Panc1 (cell line): ENCODE measurements at regions not wholly inside any gene's neighbourhood (a gene's known extent, or its start where the extent isn't known, plus 50 kb on each side); places are given as distances from the start of the nearest gene placed in this dataset.

Experiments
- POLR2AphosphoS5 ChIP-seq: IDR thresholded peaks from 2 replicates; pipeline ENCODE4 v1.6.1; 2012; ENCODE audit warnings: mild to moderate bottlenecking, low read depth, low read length, moderate library complexity
- SIN3A ChIP-seq: IDR thresholded peaks from 2 replicates; pipeline ENCODE4 v1.6.1; 2012; ENCODE audit warnings: low read depth, mild to moderate bottlenecking, low read length, moderate library complexity, borderline replicate concordance; ENCODE audit not compliant: insufficient read depth
- TCF7L2 ChIP-seq: IDR thresholded peaks from 2 replicates; pipeline ENCODE4 v1.6.1; 2011; ENCODE audit warnings: mild to moderate bottlenecking, low read depth, low read length, inconsistent platforms
- TF ChIP-seq, protein P1 (sequence below): fragments of 450-650 bp; IDR thresholded peaks from 2 replicates; pipeline ENCODE4 v1.5.1; 2017; ENCODE audit warnings: mild to moderate bottlenecking
- TF ChIP-seq, protein P2 (sequence below), 2 experiments: IDR thresholded peaks; 2 replicates each; pipeline ENCODE4 v1.6.1; 2011 to 2012; ENCODE audit warnings: low read depth in 2 of 2, control low read depth in 1 of 2, low read length in 1 of 2, mild to moderate bottlenecking in 1 of 2, moderate library complexity in 1 of 2; ENCODE audit not compliant: insufficient read depth in 1 of 2

DNA sequence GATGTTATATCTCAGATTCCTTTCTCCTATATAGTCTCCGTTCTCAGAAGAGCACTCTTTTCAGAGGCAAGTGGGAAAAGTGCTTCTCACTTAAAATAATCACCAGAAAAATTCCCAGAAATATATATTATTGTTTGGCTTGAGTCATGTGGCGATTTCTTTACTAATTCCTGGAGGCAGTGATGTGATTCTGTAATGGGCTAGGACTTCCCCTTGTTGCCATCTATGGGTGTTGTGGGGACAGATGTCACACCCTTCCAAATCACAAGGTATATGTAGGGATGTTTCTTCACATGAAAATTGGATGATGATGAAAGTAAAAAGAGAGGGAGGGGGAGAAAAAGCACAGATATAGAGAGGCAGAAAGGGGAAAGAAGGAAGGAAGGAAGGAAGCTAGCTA is 553.4 kb downstream of the PPP4R3C start:
- TF ChIP-seq POLR2AphosphoS5 (no peak), SIN3A (no peak), TCF7L2 (no peak)
- TF ChIP-seq, protein P1, sequence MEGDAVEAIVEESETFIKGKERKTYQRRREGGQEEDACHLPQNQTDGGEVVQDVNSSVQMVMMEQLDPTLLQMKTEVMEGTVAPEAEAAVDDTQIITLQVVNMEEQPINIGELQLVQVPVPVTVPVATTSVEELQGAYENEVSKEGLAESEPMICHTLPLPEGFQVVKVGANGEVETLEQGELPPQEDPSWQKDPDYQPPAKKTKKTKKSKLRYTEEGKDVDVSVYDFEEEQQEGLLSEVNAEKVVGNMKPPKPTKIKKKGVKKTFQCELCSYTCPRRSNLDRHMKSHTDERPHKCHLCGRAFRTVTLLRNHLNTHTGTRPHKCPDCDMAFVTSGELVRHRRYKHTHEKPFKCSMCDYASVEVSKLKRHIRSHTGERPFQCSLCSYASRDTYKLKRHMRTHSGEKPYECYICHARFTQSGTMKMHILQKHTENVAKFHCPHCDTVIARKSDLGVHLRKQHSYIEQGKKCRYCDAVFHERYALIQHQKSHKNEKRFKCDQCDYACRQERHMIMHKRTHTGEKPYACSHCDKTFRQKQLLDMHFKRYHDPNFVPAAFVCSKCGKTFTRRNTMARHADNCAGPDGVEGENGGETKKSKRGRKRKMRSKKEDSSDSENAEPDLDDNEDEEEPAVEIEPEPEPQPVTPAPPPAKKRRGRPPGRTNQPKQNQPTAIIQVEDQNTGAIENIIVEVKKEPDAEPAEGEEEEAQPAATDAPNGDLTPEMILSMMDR = no peak
- TF ChIP-seq, protein P2, sequence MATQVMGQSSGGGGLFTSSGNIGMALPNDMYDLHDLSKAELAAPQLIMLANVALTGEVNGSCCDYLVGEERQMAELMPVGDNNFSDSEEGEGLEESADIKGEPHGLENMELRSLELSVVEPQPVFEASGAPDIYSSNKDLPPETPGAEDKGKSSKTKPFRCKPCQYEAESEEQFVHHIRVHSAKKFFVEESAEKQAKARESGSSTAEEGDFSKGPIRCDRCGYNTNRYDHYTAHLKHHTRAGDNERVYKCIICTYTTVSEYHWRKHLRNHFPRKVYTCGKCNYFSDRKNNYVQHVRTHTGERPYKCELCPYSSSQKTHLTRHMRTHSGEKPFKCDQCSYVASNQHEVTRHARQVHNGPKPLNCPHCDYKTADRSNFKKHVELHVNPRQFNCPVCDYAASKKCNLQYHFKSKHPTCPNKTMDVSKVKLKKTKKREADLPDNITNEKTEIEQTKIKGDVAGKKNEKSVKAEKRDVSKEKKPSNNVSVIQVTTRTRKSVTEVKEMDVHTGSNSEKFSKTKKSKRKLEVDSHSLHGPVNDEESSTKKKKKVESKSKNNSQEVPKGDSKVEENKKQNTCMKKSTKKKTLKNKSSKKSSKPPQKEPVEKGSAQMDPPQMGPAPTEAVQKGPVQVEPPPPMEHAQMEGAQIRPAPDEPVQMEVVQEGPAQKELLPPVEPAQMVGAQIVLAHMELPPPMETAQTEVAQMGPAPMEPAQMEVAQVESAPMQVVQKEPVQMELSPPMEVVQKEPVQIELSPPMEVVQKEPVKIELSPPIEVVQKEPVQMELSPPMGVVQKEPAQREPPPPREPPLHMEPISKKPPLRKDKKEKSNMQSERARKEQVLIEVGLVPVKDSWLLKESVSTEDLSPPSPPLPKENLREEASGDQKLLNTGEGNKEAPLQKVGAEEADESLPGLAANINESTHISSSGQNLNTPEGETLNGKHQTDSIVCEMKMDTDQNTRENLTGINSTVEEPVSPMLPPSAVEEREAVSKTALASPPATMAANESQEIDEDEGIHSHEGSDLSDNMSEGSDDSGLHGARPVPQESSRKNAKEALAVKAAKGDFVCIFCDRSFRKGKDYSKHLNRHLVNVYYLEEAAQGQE (IDR thresholded peaks at IDR 0.05; ENCODE audit: insufficient read depth in 1 of 2, low read depth in 2 of 2, low read length in 1 of 2) = no peak
